H9 (cell line): ENCODE measurements at regions not wholly inside any gene's neighbourhood (a gene's known extent, or its start where the extent isn't known, plus 50 kb on each side); places are given as distances from the start of the nearest gene placed in this dataset.

ENCODE experiments used
- DNase-seq: peaks from one replicate; pipeline ENCODE4 v3.0.0-alpha.2; 2017
- H2AFZ ChIP-seq: one replicate; pipeline ENCODE4 v1.6.1; 2013; ENCODE audit warnings: mild to moderate bottlenecking, low read length, control low read depth, moderate library complexity
- H2AK5ac ChIP-seq: 2 replicates; pipeline ENCODE4 v1.6.1; 2013; ENCODE audit warnings: low read length, control low read depth, mixed read lengths; ENCODE audit not compliant: insufficient read length
- H2BK120ac ChIP-seq: one replicate; pipeline ENCODE4 v1.6.1; 2013; ENCODE audit warnings: low read depth, mild to moderate bottlenecking, low read length, control low read depth, inconsistent platforms; ENCODE audit not compliant: poor library complexity, severe bottlenecking
- H2BK12ac ChIP-seq: 2 replicates; pipeline ENCODE4 v1.6.1; 2013; ENCODE audit warnings: low read length, control low read depth, mixed read lengths, low read depth; ENCODE audit not compliant: insufficient read length
- H2BK15ac ChIP-seq: 2 replicates; pipeline ENCODE4 v1.6.1; 2013; ENCODE audit warnings: low read depth, low read length, control low read depth
- H2BK20ac ChIP-seq: one replicate; pipeline ENCODE4 v1.6.1; 2013; ENCODE audit warnings: low read depth, mild to moderate bottlenecking, low read length, control low read depth, inconsistent platforms; ENCODE audit not compliant: poor library complexity, severe bottlenecking
- H2BK5ac ChIP-seq: 2 replicates; pipeline ENCODE4 v1.6.1; 2013; ENCODE audit warnings: low read length, control low read depth, mixed read lengths; ENCODE audit not compliant: insufficient read length
- H3K14ac ChIP-seq: 2 replicates; pipeline ENCODE4 v1.6.1; 2013; ENCODE audit warnings: low read length, control low read depth; ENCODE audit not compliant: insufficient read depth
- H3K18ac ChIP-seq: 2 replicates; pipeline ENCODE4 v1.6.1; 2013; ENCODE audit warnings: low read depth, mild to moderate bottlenecking, mixed read lengths, low read length, control low read depth; ENCODE audit not compliant: insufficient read length
- H3K23ac ChIP-seq: 2 replicates; pipeline ENCODE4 v1.6.1; 2013; ENCODE audit warnings: low read length, control low read depth, mixed read lengths, low read depth; ENCODE audit not compliant: insufficient read length
- H3K23me2 ChIP-seq: 2 replicates; pipeline ENCODE4 v1.6.1; 2013; ENCODE audit warnings: low read depth, mild to moderate bottlenecking, mixed read lengths, low read length, control low read depth; ENCODE audit not compliant: insufficient read length, poor library complexity, severe bottlenecking
- H3K27ac ChIP-seq: 2 replicates; pipeline ENCODE4 v1.5.1; 2013; ENCODE audit warnings: low read length, control low read depth, mixed read lengths, low read depth; ENCODE audit not compliant: insufficient read length
- H3K27me3 ChIP-seq: 2 replicates; pipeline ENCODE4 v1.6.1; 2013; ENCODE audit warnings: low read length, control low read depth, inconsistent platforms; ENCODE audit not compliant: insufficient read depth
- H3K4ac ChIP-seq: 2 replicates; pipeline ENCODE4 v1.6.1; 2013; ENCODE audit warnings: low read depth, mild to moderate bottlenecking, control low read depth, inconsistent platforms, low read length, moderate library complexity
- H3K4me1 ChIP-seq: 2 replicates; pipeline ENCODE4 v1.6.1; 2013; ENCODE audit warnings: low read length, control low read depth, inconsistent platforms; ENCODE audit not compliant: insufficient read depth
- H3K4me2 ChIP-seq: 2 replicates; pipeline ENCODE4 v1.6.1; 2013; ENCODE audit warnings: low read length, control low read depth, mixed read lengths; ENCODE audit not compliant: insufficient read length, insufficient read depth
- H3K56ac ChIP-seq: 2 replicates; pipeline ENCODE4 v1.6.1; 2013; ENCODE audit warnings: low read depth, mild to moderate bottlenecking, mixed read lengths, low read length, control low read depth; ENCODE audit not compliant: insufficient read length
- H3K79me1 ChIP-seq: 2 replicates; pipeline ENCODE4 v1.6.1; 2013; ENCODE audit warnings: low read depth, mild to moderate bottlenecking, moderate library complexity, low read length, control low read depth, inconsistent platforms; ENCODE audit not compliant: insufficient read depth, poor library complexity, severe bottlenecking
- H3K79me2 ChIP-seq: 2 replicates; pipeline ENCODE4 v1.6.1; 2013; ENCODE audit warnings: low read length, control low read depth, inconsistent platforms; ENCODE audit not compliant: insufficient read depth
- H3K9ac ChIP-seq: 2 replicates; pipeline ENCODE4 v1.6.1; 2013; ENCODE audit warnings: low read length, control low read depth, mixed read lengths; ENCODE audit not compliant: insufficient read length; ENCODE audit errors: extremely low read depth
- H3K9me3 ChIP-seq: one replicate; pipeline ENCODE4 v1.6.1; 2013; ENCODE audit warnings: low read depth, low read length, inconsistent platforms; ENCODE audit not compliant: control insufficient read depth
- H3T11ph ChIP-seq: one replicate; pipeline ENCODE4 v1.6.1; 2013; ENCODE audit warnings: mild to moderate bottlenecking, low read length, control low read depth, inconsistent platforms
- H4K20me1 ChIP-seq: one replicate; pipeline ENCODE4 v1.6.1; 2013; ENCODE audit not compliant: control insufficient read depth, insufficient read length, insufficient read depth
- H4K5ac ChIP-seq: 2 replicates; pipeline ENCODE4 v1.6.1; 2013; ENCODE audit warnings: low read depth, mild to moderate bottlenecking, mixed read lengths, low read length, control low read depth; ENCODE audit not compliant: insufficient read length
- H4K8ac ChIP-seq: replicated peaks from 2 replicates; pipeline ENCODE4 v1.6.1; 2013; ENCODE audit warnings: low read length, control low read depth, mixed read lengths, low read depth; ENCODE audit not compliant: insufficient read length
- H4K91ac ChIP-seq: 2 replicates; pipeline ENCODE4 v1.6.1; 2013; ENCODE audit warnings: low read depth, mild to moderate bottlenecking, moderate library complexity, mixed read lengths, low read length, control low read depth; ENCODE audit not compliant: insufficient read length
- H3K27ac Mint-ChIP-seq, 3 experiments: 2 replicates in 2 of 3; 3 replicates in 1 of 3; pipeline ENCODE4 v1.8.0; 2020 to 2021; ENCODE audit warnings: mixed read lengths in 3 of 3, mild to moderate bottlenecking in 1 of 3, moderate library complexity in 1 of 3
- H3K27me3 Mint-ChIP-seq: 2 replicates; pipeline ENCODE4 v1.8.0; 2021; ENCODE audit warnings: low read depth, mild to moderate bottlenecking, moderate library complexity, mixed read lengths
- H3K36me3 Mint-ChIP-seq, 3 experiments: 2 replicates in 2 of 3; 3 replicates in 1 of 3; pipeline ENCODE4 v1.8.0; 2020 to 2021; ENCODE audit warnings: low read depth in 3 of 3, mixed read lengths in 3 of 3; ENCODE audit not compliant: insufficient read depth in 1 of 3
- H3K4me1 Mint-ChIP-seq, 2 experiments: 2 replicates each; pipeline ENCODE4 v1.8.0; 2020; ENCODE audit warnings: mixed read lengths in 2 of 2
- H3K4me3 Mint-ChIP-seq, 2 experiments: 2 replicates in 1 of 2; 3 replicates in 1 of 2; pipeline ENCODE4 v1.8.0; 2020 to 2021; ENCODE audit warnings: mild to moderate bottlenecking in 2 of 2, mixed read lengths in 2 of 2, moderate library complexity in 1 of 2
- H3K9me3 Mint-ChIP-seq, 2 experiments: 2 replicates in 1 of 2; 3 replicates in 1 of 2; pipeline ENCODE4 v1.8.0; 2020; ENCODE audit warnings: mild to moderate bottlenecking in 2 of 2, mixed read lengths in 2 of 2, moderate library complexity in 1 of 2
- CTCF ChIP-seq: fragments of 200-600 bp; sonication (generic); conservative IDR thresholded peaks from 3 replicates; pipeline ENCODE4 v1.8.0; 2021; ENCODE audit warnings: antibody characterized with exemption, mild to moderate bottlenecking
- WGBS: extraction: QIAGEN DNeasy Blood & Tissue Kit; methylation state at CpG from one replicate; pipeline ENCODE4 v1.1.7; 2013; ENCODE audit warnings: missing lambda C conversion rate, low lambda C conversion rate, mixed read lengths; ENCODE audit not compliant: insufficient read length; ENCODE audit errors: extremely low coverage; 5-methylcytosine and 5-hydroxymethylcytosine counted together

- Histone ChIP-seq H3K4ac (no peak overlapping the region), H3K4me2 (no peak overlapping the region), H2AFZ (no peak overlapping the region), H2BK5ac (no peak overlapping the region), H3K27me3 (no peaks in the 10 kb centered on the region), H2BK120ac (no peak overlapping the region), H4K5ac (no peak overlapping the region), H3K23me2 (no peaks in the 10 kb centered on the region), H3K23ac (no peak overlapping the region), H2AK5ac (no peak overlapping the region), H3K27ac (no peak overlapping the region), H2BK12ac (no peak overlapping the region), H3K56ac (no peak overlapping the region), H3T11ph (no peak overlapping the region), H3K79me2 (no peaks in the 10 kb centered on the region; the same call in 1 of the 2 replicates), H4K91ac (no peak overlapping the region), H2BK15ac (no peak overlapping the region), H4K8ac (no peak overlapping the region), H3K9ac (no peak overlapping the region), H3K9me3 (no peaks in the 10 kb centered on the region), H3K14ac (no peak overlapping the region), H3K79me1 (no peaks in the 10 kb centered on the region), H3K4me1 (peaks cover 4% of the 10 kb centered on the region; the same call in 1 of the 2 replicates), H3K18ac (no peak overlapping the region), H4K20me1 (no peaks in the 10 kb centered on the region), H2BK20ac (no peak overlapping the region)
- no peak for DNase-seq
- peaks cover 4 to 15% of the 10 kb centered on the region in 2 experiments for H3K4me1 Mint-ChIP-seq
- H3K9me3 Mint-ChIP-seq, result no peaks in the 10 kb centered on the region
- H3K27me3 Mint-ChIP-seq, result no peaks in the 10 kb centered on the region
- no peak overlapping the region for H3K4me3 Mint-ChIP-seq
- TF ChIP-seq CTCF, result no peak
- no CpG with 5 or more reads among the region's 3 CpGs for WGBS
- no peak overlapping the region for H3K27ac Mint-ChIP-seq
- no peaks in the 10 kb centered on the region for H3K36me3 Mint-ChIP-seq
Observed at GRCh38 chr9:105067895-105068580, 140.1 kb upstream of the ABCA1 start.
